Left ventricle myocardium superior (tissue), 1 donor: ENCODE measurements at regions not wholly inside any gene's neighbourhood (a gene's known extent, or its start where the extent isn't known, plus 50 kb on each side); places are given as distances from the start of the nearest gene placed in this dataset.
"Not testable (repeated sequence)": the region's sequence is repeated elsewhere in the genome, so short reads cannot be mapped to it uniquely, and the experiment has no call there.

Experiments
- ATAC-seq: fragments of 200-7000 bp; cut with Tn5 transposase; one replicate; pipeline ENCODE4 v1.9.1; 2020; ENCODE audit warnings: mild to moderate bottlenecking, moderate library complexity
- DNase-seq: peaks from one replicate; pipeline ENCODE4 v3.0.0-alpha.2; 2020
- intact Hi-C: fragments of 100-400 bp; cut with micrococcal nuclease; formaldehyde crosslinking; loops from one replicate; pipeline ENCODE4 v1.11.0; 2022
- donor health status: DM: no; HTN: yes; CAD: no; lungs with severe emphysema.

- ATAC-seq (no peak), DNase-seq (no peak)
- intact Hi-C loops, result no loop called here
Observed at GRCh38 chr1:4174291-4175200, 274.5 kb upstream of the C1orf174 start.

GRCh38 chr1:4175566-4176405 lies 275.7 kb upstream of the C1orf174 start:
- intact Hi-C loops, result no loop called here
- ATAC-seq, result no peak
- DNase-seq, result no peak

- DNase-seq (no peak), ATAC-seq (no peak)
- intact Hi-C loops, result no loop called here
Observed at GRCh38 chr1:4176841-4177240, 276.8 kb upstream of the C1orf174 start.

GRCh38 chr1:4177425-4178150 lies 277.5 kb upstream of the C1orf174 start:
- ATAC-seq, result no peak
- intact Hi-C loops, result no loop called here
- no peak for DNase-seq

- DNase-seq (no peak), ATAC-seq (no peak)
- intact Hi-C loops, result no loop called here
Observed at GRCh38 chr1:4178501-4179113, 278.5 kb upstream of the C1orf174 start.

- no peak for ATAC-seq
- intact Hi-C loops, result no loop called here
- DNase-seq, result no peak
Observed at GRCh38 chr1:4179914-4180735, 280.1 kb upstream of the C1orf174 start.

- intact Hi-C loops, DNase-seq, ATAC-seq: not testable (repeated sequence)
Observed at GRCh38 chr1:4186486-4186885, 286.4 kb upstream of the C1orf174 start.

- DNase-seq (no peak), ATAC-seq (no peak)
- intact Hi-C loops, result no loop called here
Observed at GRCh38 chr1:4203501-4203900, 303.4 kb upstream of the C1orf174 start.

- intact Hi-C loops, result no loop called here
- ATAC-seq, result no peak
- DNase-seq, result no peak
Observed at GRCh38 chr1:4207183-4207582, 307.1 kb upstream of the C1orf174 start.

- DNase-seq, result no peak
- intact Hi-C loops, result no loop called here
- ATAC-seq, result no peak
Observed at GRCh38 chr1:4207842-4208692, 308.0 kb upstream of the C1orf174 start.

- DNase-seq (no peak), ATAC-seq (no peak)
- intact Hi-C loops, result no loop called here
Observed at GRCh38 chr1:4210043-4210442, 310.0 kb upstream of the C1orf174 start.

- intact Hi-C loops, result no loop called here
- no peak for ATAC-seq
- DNase-seq, result no peak
Observed at GRCh38 chr1:4212796-4213195, 312.7 kb upstream of the C1orf174 start.

- intact Hi-C loops, result no loop called here
- ATAC-seq (no peak), DNase-seq (no peak)
Observed at GRCh38 chr1:4213366-4213973, 313.4 kb upstream of the C1orf174 start.

- no peak for DNase-seq
- intact Hi-C loops, result no loop called here
- ATAC-seq, result no peak
Observed at GRCh38 chr1:4214826-4215225, 314.8 kb upstream of the C1orf174 start.

GRCh38 chr1:4215391-4215790 lies 315.3 kb upstream of the C1orf174 start:
- DNase-seq, result no peak
- no peak for ATAC-seq
- intact Hi-C loops, result no loop called here

GRCh38 chr1:4216231-4216630 lies 316.2 kb upstream of the C1orf174 start:
- DNase-seq (no peak), ATAC-seq (no peak)
- intact Hi-C loops, result no loop called here

GRCh38 chr1:4218619-4219018 lies 318.5 kb upstream of the C1orf174 start:
- ATAC-seq, result no peak
- intact Hi-C loops, result no loop called here
- no peak for DNase-seq
